ENCODE measurements at regions not wholly inside any gene's neighbourhood (a gene's known extent, or its start where the extent isn't known, plus 50 kb on each side); places are given as distances from the start of the nearest gene placed in this dataset.

GRCh38 chr5:167779644-167780043 is 511.8 kb upstream of the WWC1 start:
- ChIA-PET CTCF (no interaction called here), POLR2A (no interaction called here)
- DNase-seq (no peak), ATAC-seq (no peak)
- Mint-ChIP-seq H3K27me3 (no peaks in the 10 kb centered on the region), H3K36me3 (ENCODE audit: low read depth) (no peaks in the 10 kb centered on the region), H3K9me3 (no peaks in the 10 kb centered on the region), H3K4me1 (ENCODE audit: low read depth) (no peaks in the 10 kb centered on the region), H3K27ac (no peak overlapping the region), H3K4me3 (no peak overlapping the region)
- intact Hi-C loops (cut with micrococcal nuclease), result no loop called here
- TF ChIP-seq, protein P1, sequence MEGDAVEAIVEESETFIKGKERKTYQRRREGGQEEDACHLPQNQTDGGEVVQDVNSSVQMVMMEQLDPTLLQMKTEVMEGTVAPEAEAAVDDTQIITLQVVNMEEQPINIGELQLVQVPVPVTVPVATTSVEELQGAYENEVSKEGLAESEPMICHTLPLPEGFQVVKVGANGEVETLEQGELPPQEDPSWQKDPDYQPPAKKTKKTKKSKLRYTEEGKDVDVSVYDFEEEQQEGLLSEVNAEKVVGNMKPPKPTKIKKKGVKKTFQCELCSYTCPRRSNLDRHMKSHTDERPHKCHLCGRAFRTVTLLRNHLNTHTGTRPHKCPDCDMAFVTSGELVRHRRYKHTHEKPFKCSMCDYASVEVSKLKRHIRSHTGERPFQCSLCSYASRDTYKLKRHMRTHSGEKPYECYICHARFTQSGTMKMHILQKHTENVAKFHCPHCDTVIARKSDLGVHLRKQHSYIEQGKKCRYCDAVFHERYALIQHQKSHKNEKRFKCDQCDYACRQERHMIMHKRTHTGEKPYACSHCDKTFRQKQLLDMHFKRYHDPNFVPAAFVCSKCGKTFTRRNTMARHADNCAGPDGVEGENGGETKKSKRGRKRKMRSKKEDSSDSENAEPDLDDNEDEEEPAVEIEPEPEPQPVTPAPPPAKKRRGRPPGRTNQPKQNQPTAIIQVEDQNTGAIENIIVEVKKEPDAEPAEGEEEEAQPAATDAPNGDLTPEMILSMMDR (IDR thresholded peaks at IDR 0.05), result no peak

- DNase-seq (no peak), ATAC-seq (no peak)
- ChIA-PET POLR2A (no interaction called here), CTCF (no interaction called here)
- Mint-ChIP-seq H3K9me3 (no peaks in the 10 kb centered on the region), H3K27me3 (no peaks in the 10 kb centered on the region), H3K4me3 (no peak overlapping the region), H3K36me3 (ENCODE audit: low read depth) (no peaks in the 10 kb centered on the region), H3K4me1 (ENCODE audit: low read depth) (no peaks in the 10 kb centered on the region), H3K27ac (no peak overlapping the region)
- TF ChIP-seq, protein P1 (IDR thresholded peaks at IDR 0.05), result no peak
- intact Hi-C loops (cut with micrococcal nuclease), result no loop called here
Measured at GRCh38 chr5:167780177-167780576, 511.3 kb upstream of the WWC1 start.

- ChIA-PET CTCF (no interaction called here), POLR2A (no interaction called here)
- intact Hi-C loops (cut with micrococcal nuclease), result no loop called here
- Mint-ChIP-seq H3K36me3 (ENCODE audit: low read depth) (no peaks in the 10 kb centered on the region), H3K4me3 (no peak overlapping the region), H3K27ac (no peak overlapping the region), H3K9me3 (no peaks in the 10 kb centered on the region), H3K27me3 (no peaks in the 10 kb centered on the region), H3K4me1 (ENCODE audit: low read depth) (no peaks in the 10 kb centered on the region)
- DNase-seq, result no peak
- TF ChIP-seq, protein P1 (IDR thresholded peaks at IDR 0.05), result no peak
- ATAC-seq, result no peak
Measured at GRCh38 chr5:167783145-167783817, 508.2 kb upstream of the WWC1 start.

DNA sequence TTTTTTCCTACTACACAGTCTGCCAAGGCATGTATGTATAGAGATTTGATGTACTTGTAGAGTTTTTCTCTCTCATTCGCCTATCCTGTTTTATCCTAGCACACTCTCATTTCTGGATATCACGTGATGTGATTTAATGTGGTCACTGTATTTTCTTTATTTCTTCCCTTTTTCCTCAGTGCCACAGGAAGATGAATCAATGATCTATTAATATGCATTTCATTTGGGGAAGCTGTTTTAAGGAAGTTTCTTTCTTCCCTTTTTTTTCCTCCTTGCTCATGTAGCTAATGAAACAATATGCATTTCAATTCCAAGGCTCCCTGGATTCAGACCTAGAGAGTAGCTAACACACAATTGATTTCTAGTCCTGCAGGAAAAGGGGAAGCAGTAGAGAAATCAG is 506.3 kb upstream of the WWC1 start:
- DNase-seq (no peak), ATAC-seq (no peak)
- intact Hi-C loops (cut with micrococcal nuclease), result no loop called here
- CTCF ChIA-PET, result no interaction called here
- TF ChIP-seq, protein P1 (IDR thresholded peaks at IDR 0.05), result no peak
- POLR2A ChIA-PET, result no interaction called here
- Mint-ChIP-seq H3K4me3 (no peak overlapping the region), H3K27ac (no peak overlapping the region), H3K27me3 (no peaks in the 10 kb centered on the region), H3K9me3 (no peaks in the 10 kb centered on the region), H3K36me3 (ENCODE audit: low read depth) (no peaks in the 10 kb centered on the region), H3K4me1 (ENCODE audit: low read depth) (no peaks in the 10 kb centered on the region)

GRCh38 chr5:167785901-167786300 is 505.5 kb upstream of the WWC1 start:
- ChIA-PET CTCF (no interaction called here), POLR2A (no interaction called here)
- TF ChIP-seq, protein P1 (IDR thresholded peaks at IDR 0.05), result no peak
- H3K27me3 Mint-ChIP-seq, result no peaks in the 10 kb centered on the region
- no peaks in the 10 kb centered on the region for H3K9me3 Mint-ChIP-seq
- H3K4me3 Mint-ChIP-seq, result no peak overlapping the region
- H3K4me1 Mint-ChIP-seq (ENCODE audit: low read depth), result no peaks in the 10 kb centered on the region
- no peak for ATAC-seq
- intact Hi-C loops (cut with micrococcal nuclease), result no loop called here
- no peak overlapping the region for H3K27ac Mint-ChIP-seq
- H3K36me3 Mint-ChIP-seq (ENCODE audit: low read depth), result no peaks in the 10 kb centered on the region
- no peak for DNase-seq

Data from activated CD8-positive, alpha-beta T cell treated with anti-CD3 and anti-CD28 coated beads for 36 hours (primary cell).